HEK293T (cell line): ENCODE measurements at regions not wholly inside any gene's neighbourhood (a gene's known extent, or its start where the extent isn't known, plus 50 kb on each side); places are given as distances from the start of the nearest gene placed in this dataset.

Experiments
- ARNT ChIP-seq: fragments of 450-650 bp; IDR thresholded peaks from 2 replicates; pipeline ENCODE4 v1.6.1; 2017; ENCODE audit warnings: mild to moderate bottlenecking
- CTBP1 ChIP-seq: fragments of 450-650 bp; IDR thresholded peaks from 2 replicates; pipeline ENCODE4 v1.6.1; 2016; ENCODE audit warnings: borderline replicate concordance
- ELF4 ChIP-seq: fragments of 450-650 bp; IDR thresholded peaks from 2 replicates; pipeline ENCODE4 v1.6.1; 2017; ENCODE audit warnings: antibody characterized with exemption
- FOXA1 ChIP-seq: fragments of 450-650 bp; IDR thresholded peaks from 2 replicates; pipeline ENCODE4 v1.6.1; 2016; ENCODE audit warnings: mild to moderate bottlenecking
- FOXK2 ChIP-seq: fragments of 450-650 bp; IDR thresholded peaks from 2 replicates; pipeline ENCODE4 v1.6.1; 2016; ENCODE audit warnings: mild to moderate bottlenecking
- HDGF ChIP-seq: fragments of 450-650 bp; IDR thresholded peaks from 2 replicates; pipeline ENCODE4 v1.6.1; 2017; ENCODE audit warnings: antibody characterized with exemption, borderline replicate concordance
- NFRKB ChIP-seq: fragments of 450-650 bp; IDR thresholded peaks from 2 replicates; pipeline ENCODE4 v1.6.1; 2016; ENCODE audit warnings: mild to moderate bottlenecking, moderate library complexity
- SP1 ChIP-seq: fragments of 450-650 bp; IDR thresholded peaks from 2 replicates; pipeline ENCODE4 v1.6.1; 2017
- SUZ12 ChIP-seq: fragments of 450-650 bp; IDR thresholded peaks from 2 replicates; pipeline ENCODE4 v1.6.1; 2016; ENCODE audit warnings: mild to moderate bottlenecking
- TARDBP ChIP-seq: fragments of 450-650 bp; IDR thresholded peaks from 2 replicates; pipeline ENCODE4 v1.6.1; 2016
- ZNF384 ChIP-seq: fragments of 450-650 bp; IDR thresholded peaks from 2 replicates; pipeline ENCODE4 v1.6.1; 2016
- TF ChIP-seq, protein P1 (sequence below): fragments of 450-650 bp; IDR thresholded peaks from 2 replicates; pipeline ENCODE4 v1.6.1; 2016

DNA sequence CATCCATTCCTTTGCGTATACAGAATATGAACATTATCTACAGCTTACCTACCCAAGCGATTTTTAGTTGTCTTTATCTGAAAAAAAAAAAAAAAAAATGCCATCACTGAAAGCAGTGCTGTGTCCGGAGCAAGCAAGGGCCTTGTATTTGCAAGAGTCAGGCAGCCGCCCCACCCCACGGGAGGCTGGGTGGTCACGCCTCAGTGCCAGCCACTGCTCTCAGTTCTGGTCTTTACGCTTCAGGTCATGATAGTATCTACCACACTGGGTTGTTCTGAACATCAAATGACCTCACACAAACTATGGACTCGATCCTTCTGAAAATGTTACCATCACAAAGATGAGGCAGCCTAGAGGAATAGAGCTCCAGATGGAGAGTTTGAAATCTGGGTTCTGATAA lies 62.7 kb upstream of the HELT start:
- no peak for TF ChIP-seq SP1
- no peak for TF ChIP-seq ELF4
- no peak for TF ChIP-seq TARDBP
- TF ChIP-seq FOXK2 = no peak
- no peak for TF ChIP-seq FOXA1
- TF ChIP-seq ARNT = no peak
- no peak for TF ChIP-seq ZNF384
- TF ChIP-seq SUZ12 = no peak
- TF ChIP-seq HDGF = no peak
- no peak for TF ChIP-seq NFRKB
- no peak for TF ChIP-seq CTBP1
- TF ChIP-seq, protein P1, sequence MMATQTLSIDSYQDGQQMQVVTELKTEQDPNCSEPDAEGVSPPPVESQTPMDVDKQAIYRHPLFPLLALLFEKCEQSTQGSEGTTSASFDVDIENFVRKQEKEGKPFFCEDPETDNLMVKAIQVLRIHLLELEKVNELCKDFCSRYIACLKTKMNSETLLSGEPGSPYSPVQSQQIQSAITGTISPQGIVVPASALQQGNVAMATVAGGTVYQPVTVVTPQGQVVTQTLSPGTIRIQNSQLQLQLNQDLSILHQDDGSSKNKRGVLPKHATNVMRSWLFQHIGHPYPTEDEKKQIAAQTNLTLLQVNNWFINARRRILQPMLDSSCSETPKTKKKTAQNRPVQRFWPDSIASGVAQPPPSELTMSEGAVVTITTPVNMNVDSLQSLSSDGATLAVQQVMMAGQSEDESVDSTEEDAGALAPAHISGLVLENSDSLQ = no peak
